Forelimb muscle (tissue), 1 donor: ENCODE measurements at regions not wholly inside any gene's neighbourhood (a gene's known extent, or its start where the extent isn't known, plus 50 kb on each side); places are given as distances from the start of the nearest gene placed in this dataset.
"Not testable (repeated sequence)": the region's sequence is repeated elsewhere in the genome, so short reads cannot be mapped to it uniquely, and the experiment has no call there.

ENCODE experiments used
- DNase-seq: peaks from one replicate; pipeline ENCODE4 v3.0.0-alpha.2; 2013; ENCODE audit warnings: low read depth

DNA sequence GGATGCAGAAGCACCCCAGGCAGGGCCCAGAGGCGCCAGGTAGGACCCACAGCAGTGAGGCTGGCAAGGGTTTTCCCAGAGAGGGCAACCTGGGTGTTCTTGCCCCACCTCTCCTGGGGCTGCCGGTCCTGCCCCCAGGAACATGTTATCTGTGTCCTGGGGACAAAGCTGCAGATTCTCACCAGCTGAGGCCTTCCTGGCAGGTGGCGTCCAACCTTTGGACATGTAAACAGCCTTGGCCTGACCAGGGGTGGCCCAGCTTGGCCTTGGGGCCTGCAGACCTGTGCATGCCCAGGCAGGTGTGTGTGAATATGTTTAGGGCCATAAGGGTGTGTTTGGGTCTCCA is 101.8 kb upstream of the LARP1 start:
- no peak for DNase-seq

DNA sequence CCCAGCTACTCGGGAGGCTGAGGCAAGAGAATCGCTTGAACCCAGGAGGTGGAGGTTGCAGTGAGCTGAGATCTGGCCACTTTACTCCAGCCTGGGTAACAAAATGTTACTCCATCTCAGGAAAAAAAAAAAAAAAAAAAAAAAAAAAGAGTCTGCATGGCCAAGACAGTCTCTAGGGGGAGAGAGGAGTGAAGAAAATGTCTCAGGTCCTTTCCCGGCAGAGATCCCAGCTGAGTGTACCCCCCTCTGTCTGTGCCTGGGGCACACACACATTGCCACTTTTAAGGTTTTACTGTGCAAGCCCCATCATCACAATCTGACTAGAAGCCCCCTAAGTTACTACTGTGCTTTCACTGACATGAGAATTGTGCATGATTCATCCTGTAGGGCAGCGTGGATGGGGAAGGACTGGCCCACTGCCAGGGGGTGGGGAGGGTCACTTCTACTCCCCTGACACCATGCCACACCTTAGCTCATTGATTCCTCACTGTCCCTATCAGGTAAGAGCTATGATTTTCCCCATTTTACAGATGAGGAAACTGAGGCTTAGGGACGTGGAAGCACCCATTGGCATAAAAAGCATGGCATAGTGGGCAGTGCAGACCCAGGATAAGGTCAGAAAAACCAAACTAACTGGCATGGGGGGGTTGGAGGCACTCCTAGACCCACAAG is 102.3 kb upstream of the LARP1 start:
- DNase-seq: no peak

GRCh38 chr5:154651795-154652194 is 103.4 kb upstream of the LARP1 start:
- not testable (repeated sequence) for DNase-seq

GRCh38 chr5:154648706-154649105 is 106.5 kb upstream of the LARP1 start:
- no peak for DNase-seq

- DNase-seq: no peak
Observed at GRCh38 chr5:154648229-154648628, 106.9 kb upstream of the LARP1 start.

- no peak for DNase-seq
Observed at GRCh38 chr5:154647761-154648145, 107.4 kb upstream of the LARP1 start.

GRCh38 chr5:154647114-154647760 is 107.9 kb upstream of the LARP1 start:
- DNase-seq: no peak

DNA sequence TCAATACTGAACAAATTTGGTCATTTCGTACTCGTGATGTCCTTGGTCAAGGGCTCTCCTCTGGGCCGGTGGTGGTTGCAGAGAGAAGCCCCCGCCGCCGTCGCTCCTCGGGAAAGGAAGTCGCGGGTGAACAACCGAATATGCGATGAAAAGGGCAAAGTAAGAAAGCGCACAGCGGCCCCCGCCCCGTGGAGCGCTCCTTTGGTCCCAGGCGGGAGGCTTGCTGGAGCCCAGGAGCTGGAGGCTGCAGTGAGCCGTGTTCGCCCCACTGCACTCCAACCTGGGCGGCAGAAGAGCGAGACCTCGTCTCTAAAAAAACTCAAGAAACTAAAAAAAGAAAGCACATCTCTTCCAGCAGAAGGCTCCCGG is 108.4 kb upstream of the LARP1 start:
- DNase-seq: no peak

DNA sequence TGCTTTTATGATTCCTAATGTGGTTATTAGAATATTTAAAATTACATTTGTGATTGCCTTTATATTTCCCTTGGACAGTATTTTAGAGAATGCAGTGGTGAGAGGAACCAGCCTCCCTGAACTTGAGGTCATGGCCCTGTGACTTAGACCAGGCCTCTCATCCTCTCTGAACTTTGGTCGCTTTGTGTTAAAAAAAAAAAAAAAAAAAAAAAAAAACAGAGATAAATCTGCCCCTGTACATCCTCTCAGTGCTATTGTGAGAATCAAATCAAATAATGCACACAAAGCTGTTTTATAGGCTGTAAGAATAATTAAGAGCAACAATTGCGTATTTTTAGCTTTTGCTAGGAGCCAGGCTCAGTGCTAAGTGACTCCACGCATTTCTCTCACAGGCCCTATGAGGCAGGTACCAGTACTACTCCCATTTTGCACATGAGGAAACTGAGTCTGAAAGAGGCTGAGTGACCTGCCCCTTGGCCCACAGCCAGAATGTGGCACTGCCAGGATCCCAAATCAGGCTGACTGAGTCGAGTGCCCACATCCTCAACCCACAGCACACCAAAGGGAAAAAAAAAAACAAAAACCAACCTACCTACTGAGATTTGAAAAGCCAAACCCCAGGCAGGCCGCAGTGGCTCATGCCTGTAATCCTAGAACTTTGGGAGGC is 110.3 kb upstream of the LARP1 start:
- DNase-seq: no peak

GRCh38 chr5:154642499-154643245 is 112.5 kb upstream of the LARP1 start:
- no peak for DNase-seq

GRCh38 chr5:154640213-154640831 is 114.9 kb upstream of the LARP1 start:
- not testable (repeated sequence) for DNase-seq

GRCh38 chr5:154636786-154637185 is 118.4 kb upstream of the LARP1 start:
- not testable (repeated sequence) for DNase-seq

DNA sequence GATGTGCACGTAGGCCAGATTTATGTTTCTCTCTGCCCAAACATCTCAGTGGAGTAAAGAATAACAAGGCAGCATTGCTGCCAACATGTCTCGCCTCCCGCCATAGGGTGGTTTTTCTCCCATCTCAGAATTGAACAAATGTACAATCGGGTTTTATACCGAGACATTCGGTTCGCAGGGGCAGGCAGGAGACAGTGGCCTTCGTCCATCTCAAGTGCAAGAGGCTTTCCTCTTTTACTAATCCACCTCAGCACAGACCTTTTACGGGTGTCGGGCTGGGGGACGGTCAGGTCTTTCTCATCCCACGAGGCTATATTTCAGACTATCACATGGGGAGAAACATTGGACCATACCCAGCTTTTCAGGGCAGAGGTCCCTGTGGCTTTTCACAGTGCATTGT is 118.9 kb upstream of the LARP1 start:
- not testable (repeated sequence) for DNase-seq

DNA sequence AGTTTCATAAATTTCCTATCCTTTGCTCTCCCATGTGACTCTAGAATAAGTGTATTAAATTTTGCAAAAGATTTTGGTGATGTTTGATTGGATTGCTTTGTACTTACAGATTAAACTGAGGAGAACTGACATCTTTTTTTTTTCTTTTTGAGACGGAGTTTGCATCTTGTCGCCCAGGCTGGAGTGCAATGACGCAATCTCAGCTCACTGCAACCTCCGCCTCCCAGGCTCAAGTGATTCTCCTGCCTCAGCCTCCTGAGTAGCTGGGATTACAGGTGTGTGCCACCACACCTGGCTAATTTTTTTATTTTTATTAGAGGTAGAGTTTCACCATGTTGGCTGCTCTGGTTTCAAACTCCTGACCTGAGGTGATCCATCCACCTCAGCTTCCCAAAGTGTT is 121.4 kb upstream of the LARP1 start:
- not testable (repeated sequence) for DNase-seq

DNA sequence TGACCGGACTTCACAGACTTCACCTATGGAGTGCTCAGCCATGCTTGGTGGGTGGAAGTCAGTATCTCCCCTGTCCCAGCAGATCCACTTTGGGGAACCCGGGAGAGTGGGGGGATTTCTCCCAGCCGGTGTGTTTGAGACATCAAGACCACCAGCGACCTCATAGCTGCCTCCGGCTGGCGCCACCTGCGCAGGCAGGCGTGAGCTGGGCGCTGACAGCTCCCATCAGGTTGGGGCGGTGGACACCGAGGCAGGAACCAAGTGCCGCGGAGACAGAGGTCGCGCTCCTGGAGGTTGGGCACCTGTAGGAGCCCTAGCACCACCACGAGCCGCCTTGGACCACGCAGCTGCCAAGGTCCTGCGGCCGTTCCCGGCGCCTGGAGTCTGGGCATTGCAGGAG is 124.0 kb upstream of the LARP1 start:
- DNase-seq: no peak

DNA sequence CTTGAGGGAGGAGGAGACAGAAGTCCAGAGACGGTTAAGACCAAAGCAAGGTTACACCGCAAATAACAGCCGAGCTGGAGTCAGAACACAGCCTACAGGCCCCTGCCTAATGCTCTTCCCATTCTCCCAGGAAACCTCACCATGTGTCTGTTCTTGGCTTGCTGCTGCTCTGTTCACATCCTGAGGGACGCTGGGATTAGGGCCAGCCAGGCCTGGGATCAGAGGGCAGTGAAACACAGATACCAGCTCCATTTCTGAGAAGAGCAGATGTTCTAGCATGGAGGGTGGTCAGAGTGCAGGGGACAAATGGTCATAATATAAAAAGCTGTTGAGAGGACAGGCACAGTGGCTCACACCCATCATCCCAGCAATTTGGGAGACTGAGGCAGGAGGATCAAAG is 124.8 kb upstream of the LARP1 start:
- no peak for DNase-seq

GRCh38 chr5:154628685-154629084 is 126.5 kb upstream of the LARP1 start:
- no peak for DNase-seq

GRCh38 chr5:154627698-154628678 is 127.2 kb upstream of the LARP1 start:
- no peak for DNase-seq

DNA sequence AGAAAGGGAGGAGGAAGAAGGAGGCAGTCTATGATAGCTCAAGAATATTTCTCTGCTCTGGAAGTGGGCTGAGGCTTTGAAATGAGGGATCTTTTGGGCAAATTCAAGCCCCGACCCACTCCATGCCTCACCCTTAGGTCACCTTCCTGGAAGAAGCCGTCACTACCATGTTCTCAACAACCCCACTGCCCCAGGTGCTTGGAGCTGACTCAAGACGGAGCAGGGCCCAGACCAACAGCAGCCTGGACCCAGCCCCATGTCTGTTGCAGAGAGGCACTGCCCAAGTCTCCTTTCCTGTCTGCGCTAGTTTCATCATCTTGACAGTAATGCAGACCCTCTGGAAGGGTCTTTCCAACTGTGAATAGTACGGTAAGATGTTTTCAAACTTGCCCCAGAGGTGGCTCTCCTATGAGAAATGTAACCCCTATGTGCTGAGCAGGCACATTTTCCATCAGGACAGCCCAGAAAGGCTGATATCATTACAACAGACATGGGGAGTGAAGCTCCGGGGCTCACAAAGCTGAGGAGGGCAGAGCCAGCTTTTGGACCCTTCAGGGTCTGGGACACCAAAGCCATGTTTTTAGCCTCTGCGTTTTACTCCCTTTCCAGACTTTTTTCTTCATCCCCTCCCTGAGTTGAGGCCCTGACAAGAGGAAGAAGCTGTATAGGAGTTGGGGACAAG is 128.2 kb upstream of the LARP1 start:
- DNase-seq: no peak

GRCh38 chr5:154625031-154625430 is 130.1 kb upstream of the LARP1 start:
- no peak for DNase-seq
